ENCODE measurements at regions not wholly inside any gene's neighbourhood (a gene's known extent, or its start where the extent isn't known, plus 50 kb on each side); places are given as distances from the start of the nearest gene placed in this dataset.
"Not testable (repeated sequence)": the region's sequence is repeated elsewhere in the genome, so short reads cannot be mapped to it uniquely, and the experiment has no call there.

- Mint-ChIP-seq H3K27me3 (peaks cover 30 to 42% of the 10 kb centered on the region in 2 donors), H3K4me1 (ENCODE audit: low read depth in 2 of 2) (no peaks in the 10 kb centered on the region), H3K9me3 (no peaks in the 10 kb centered on the region), H3K4me3 (no peak overlapping the region), H3K27ac (no peak overlapping the region), H3K36me3 (no peaks in the 10 kb centered on the region)
- ATAC-seq (no peak), DNase-seq (ENCODE audit: low spot score) (no peak)
Observed at GRCh38 chr9:21715408-21715807, 87.0 kb upstream of the MTAP start.

DNA sequence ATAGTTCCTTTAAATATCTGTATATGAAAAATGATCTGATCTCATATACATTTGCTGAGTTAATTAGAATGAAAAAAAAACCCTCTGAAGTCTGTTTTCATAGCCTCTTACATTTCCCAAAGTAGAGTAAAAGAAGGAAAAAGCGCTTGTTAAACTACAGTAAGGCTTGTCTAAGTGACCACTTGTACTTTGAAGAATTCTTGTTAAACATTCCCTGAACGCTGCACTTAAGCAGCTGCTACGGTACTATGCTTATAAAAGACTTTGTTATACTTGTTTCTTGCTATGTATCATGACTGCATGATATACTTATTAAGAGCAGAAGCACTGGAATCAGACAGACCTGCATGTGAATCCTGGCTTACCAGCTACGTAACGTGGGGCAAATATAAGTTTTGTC is 81.7 kb upstream of the MTAP start:
- H3K27me3 Mint-ChIP-seq: peaks cover 42 to 66% of the 10 kb centered on the region in 2 donors
- no peak for ATAC-seq
- H3K36me3 Mint-ChIP-seq: no peaks in the 10 kb centered on the region
- DNase-seq (ENCODE audit: low spot score): no peak
- H3K27ac Mint-ChIP-seq: no peak overlapping the region
- no peaks in the 10 kb centered on the region for H3K9me3 Mint-ChIP-seq
- no peak overlapping the region for H3K4me3 Mint-ChIP-seq
- H3K4me1 Mint-ChIP-seq (ENCODE audit: low read depth in 2 of 2): no peaks in the 10 kb centered on the region

DNA sequence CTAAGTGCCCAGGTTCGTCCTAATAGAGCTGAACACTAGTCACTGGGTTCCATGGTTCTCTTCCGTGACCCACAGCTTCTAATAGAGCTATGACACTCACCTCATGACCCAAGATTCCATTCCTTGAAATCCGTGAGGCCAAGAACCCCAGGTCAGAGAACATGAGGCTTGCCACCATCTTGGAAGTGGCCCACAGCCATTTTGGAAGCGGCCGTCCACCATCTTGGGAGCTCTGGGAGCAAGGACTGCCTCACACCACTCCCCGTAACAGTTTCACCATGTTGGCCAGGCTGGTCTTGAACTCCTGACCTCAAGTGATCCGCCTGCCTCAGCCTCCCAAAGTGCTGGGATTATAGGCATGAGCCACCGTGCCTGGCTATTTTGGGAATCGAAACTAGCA is 75.0 kb upstream of the MTAP start:
- DNase-seq (ENCODE audit: low spot score); H3K36me3 Mint-ChIP-seq; H3K27ac Mint-ChIP-seq: not testable (repeated sequence)

DNA sequence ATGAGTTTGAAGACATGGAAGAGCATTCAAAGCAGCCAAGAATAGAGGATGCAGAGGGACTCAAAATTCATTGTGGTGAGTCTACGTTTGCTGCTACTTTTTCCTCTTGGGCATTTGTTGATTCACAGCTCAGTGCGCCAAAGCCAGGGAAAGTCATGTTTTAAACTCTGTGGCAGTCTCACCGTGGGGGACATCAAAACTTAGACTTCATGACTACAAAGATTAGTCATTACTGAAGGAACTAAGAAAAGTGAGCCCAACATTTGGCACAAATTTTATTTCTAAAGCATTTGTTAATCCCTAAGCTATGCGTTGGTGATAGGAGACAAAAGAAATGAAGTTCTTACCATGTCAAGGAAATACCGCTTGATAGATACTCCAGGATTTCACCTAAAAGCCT is 73.7 kb upstream of the MTAP start:
- H3K4me3 Mint-ChIP-seq: no peak overlapping the region
- peaks cover 21 to 49% of the 10 kb centered on the region in 2 donors for H3K27me3 Mint-ChIP-seq

More for the DNA sequence above, 75.0 kb upstream of the MTAP start:
- not testable (repeated sequence) for H3K4me1 Mint-ChIP-seq (ENCODE audit: low read depth in 2 of 2); ATAC-seq; H3K4me3 Mint-ChIP-seq; H3K9me3 Mint-ChIP-seq
- H3K27me3 Mint-ChIP-seq: peaks cover 17 to 46% of the 10 kb centered on the region in 2 donors

GRCh38 chr9:21729648-21730047 is 72.8 kb upstream of the MTAP start:
- Mint-ChIP-seq H3K27me3 (peaks cover 20 to 46% of the 10 kb centered on the region in 2 donors), H3K27ac (no peak overlapping the region), H3K4me3 (no peak overlapping the region), H3K36me3 (no peaks in the 10 kb centered on the region), H3K9me3 (no peaks in the 10 kb centered on the region), H3K4me1 (ENCODE audit: low read depth in 2 of 2) (no peaks in the 10 kb centered on the region)
- no peak for DNase-seq (ENCODE audit: low spot score)
- ATAC-seq: no peak

More for the DNA sequence above, 73.7 kb upstream of the MTAP start:
- Mint-ChIP-seq H3K27ac (no peak overlapping the region), H3K9me3 (no peaks in the 10 kb centered on the region), H3K36me3 (no peaks in the 10 kb centered on the region), H3K4me1 (ENCODE audit: low read depth in 2 of 2) (no peaks in the 10 kb centered on the region)
- ATAC-seq (no peak), DNase-seq (ENCODE audit: low spot score) (no peak)

- H3K9me3 Mint-ChIP-seq: no peaks in the 10 kb centered on the region
- ATAC-seq: no peak
- H3K27ac Mint-ChIP-seq: no peak overlapping the region
- no peak for DNase-seq (ENCODE audit: low spot score)
- H3K4me3 Mint-ChIP-seq: no peak overlapping the region
- H3K27me3 Mint-ChIP-seq: peaks cover 17 to 44% of the 10 kb centered on the region in 2 donors
- no peaks in the 10 kb centered on the region for H3K36me3 Mint-ChIP-seq
- no peaks in the 10 kb centered on the region for H3K4me1 Mint-ChIP-seq (ENCODE audit: low read depth in 2 of 2)
Observed at GRCh38 chr9:21730899-21731298, 71.5 kb upstream of the MTAP start.

DNA sequence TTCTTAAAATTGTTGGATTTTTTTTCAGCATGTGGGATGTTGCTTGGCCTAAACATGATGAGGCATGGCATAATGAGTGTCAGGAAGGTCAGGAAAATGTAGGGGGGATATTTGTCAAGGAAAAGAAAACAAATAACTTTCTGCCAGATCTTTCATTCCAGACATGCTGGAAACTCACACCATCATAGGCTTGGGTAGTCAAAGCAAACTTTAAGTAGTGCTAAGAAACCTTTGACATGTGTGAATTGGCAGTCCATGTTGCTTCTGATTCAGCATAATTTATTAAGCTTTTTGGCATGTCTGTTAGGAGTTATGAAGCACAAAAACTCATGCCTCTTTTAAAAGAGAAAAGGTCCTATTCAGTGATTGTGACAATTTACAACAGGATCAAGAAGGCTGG is 61.3 kb upstream of the MTAP start:
- Mint-ChIP-seq H3K27me3 (peaks cover 29 to 45% of the 10 kb centered on the region in 2 donors), H3K4me1 (ENCODE audit: low read depth in 2 of 2) (no peaks in the 10 kb centered on the region), H3K36me3 (no peaks in the 10 kb centered on the region), H3K9me3 (no peaks in the 10 kb centered on the region), H3K27ac (no peak overlapping the region), H3K4me3 (no peak overlapping the region)
- DNase-seq (ENCODE audit: low spot score) (no peak), ATAC-seq (no peak)

GRCh38 chr9:21744320-21744719 is 58.1 kb upstream of the MTAP start:
- ATAC-seq (no peak), DNase-seq (ENCODE audit: low spot score) (no peak)
- Mint-ChIP-seq H3K4me3 (no peak overlapping the region), H3K36me3 (no peaks in the 10 kb centered on the region), H3K9me3 (no peaks in the 10 kb centered on the region), H3K27ac (no peak overlapping the region), H3K27me3 (peaks cover 35 to 55% of the 10 kb centered on the region in 2 donors), H3K4me1 (ENCODE audit: low read depth in 2 of 2) (no peaks in the 10 kb centered on the region)

GRCh38 chr9:21744841-21745240 is 57.6 kb upstream of the MTAP start:
- ATAC-seq (no peak), DNase-seq (ENCODE audit: low spot score) (no peak)
- Mint-ChIP-seq H3K4me3 (no peak overlapping the region), H3K27ac (no peak overlapping the region), H3K4me1 (ENCODE audit: low read depth in 2 of 2) (no peaks in the 10 kb centered on the region), H3K27me3 (peaks cover 34 to 55% of the 10 kb centered on the region in 2 donors), H3K9me3 (no peaks in the 10 kb centered on the region), H3K36me3 (no peaks in the 10 kb centered on the region)

DNA sequence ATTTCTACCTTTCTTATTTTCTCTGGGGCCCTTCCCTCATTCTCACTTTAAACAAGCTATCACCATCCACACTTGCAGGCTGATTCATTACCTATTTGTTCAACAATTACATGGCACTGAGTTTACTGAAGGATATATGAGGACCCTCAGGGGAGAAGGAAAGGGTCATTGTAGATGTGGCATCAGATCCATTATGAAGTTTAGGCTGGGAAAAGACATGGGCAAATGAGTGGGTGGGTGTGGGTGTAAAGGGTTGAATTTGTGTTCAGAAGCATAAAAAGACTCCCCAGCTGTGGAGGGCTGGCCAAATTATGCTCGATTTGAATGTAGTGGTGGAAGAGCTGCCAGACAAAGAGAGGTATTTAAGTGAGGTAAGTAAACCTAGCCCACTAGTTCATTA is 55.9 kb upstream of the MTAP start:
- ATAC-seq: no peak
- H3K27me3 Mint-ChIP-seq: peaks cover 35 to 63% of the 10 kb centered on the region in 2 donors

GRCh38 chr9:21747175-21747574 is 55.3 kb upstream of the MTAP start:
- no peak overlapping the region for H3K27ac Mint-ChIP-seq
- no peak for DNase-seq (ENCODE audit: low spot score)
- no peaks in the 10 kb centered on the region for H3K4me1 Mint-ChIP-seq (ENCODE audit: low read depth in 2 of 2)
- no peak for ATAC-seq
- H3K36me3 Mint-ChIP-seq: no peaks in the 10 kb centered on the region
- H3K9me3 Mint-ChIP-seq: no peaks in the 10 kb centered on the region
- H3K27me3 Mint-ChIP-seq: peaks cover 34 to 63% of the 10 kb centered on the region in 2 donors
- H3K4me3 Mint-ChIP-seq: no peak overlapping the region

More for the DNA sequence above, 55.9 kb upstream of the MTAP start:
- H3K4me1 Mint-ChIP-seq (ENCODE audit: low read depth in 2 of 2): no peaks in the 10 kb centered on the region
- no peaks in the 10 kb centered on the region for H3K36me3 Mint-ChIP-seq
- no peak overlapping the region for H3K4me3 Mint-ChIP-seq
- no peaks in the 10 kb centered on the region for H3K9me3 Mint-ChIP-seq
- H3K27ac Mint-ChIP-seq: no peak overlapping the region
- no peak for DNase-seq (ENCODE audit: low spot score)

DNA sequence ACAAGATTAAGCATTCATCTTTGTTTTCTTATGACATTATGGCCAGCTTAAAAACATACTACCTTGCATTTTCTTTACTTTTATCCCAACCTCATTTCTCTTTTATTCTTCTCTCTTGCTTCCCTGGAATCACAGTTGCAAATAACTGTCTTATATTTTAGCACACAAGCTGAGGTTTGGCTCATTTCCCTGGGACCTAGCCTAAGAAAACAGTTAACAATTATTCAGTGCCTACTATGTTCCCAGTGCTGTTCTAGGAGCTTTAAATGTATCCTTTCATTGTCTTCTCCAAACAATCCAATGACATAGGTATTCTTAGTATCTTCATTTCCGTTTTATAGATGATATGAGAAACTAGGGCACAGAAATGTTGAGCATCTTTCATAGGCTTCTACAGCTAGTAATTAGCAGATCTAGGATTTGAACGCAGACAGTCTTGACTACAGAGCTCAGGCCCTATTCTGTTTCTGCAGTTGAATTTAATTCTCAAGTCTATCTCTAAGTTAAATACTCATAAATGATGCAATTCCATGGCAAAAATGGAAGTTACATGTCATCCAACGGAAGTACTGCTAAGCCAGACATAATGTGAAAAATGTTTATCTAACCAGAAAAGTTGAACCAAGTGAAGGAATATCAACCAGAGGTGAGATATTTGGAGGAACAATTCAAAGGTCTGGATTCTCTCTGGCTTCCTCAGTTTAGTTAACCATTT is 52.3 kb upstream of the MTAP start:
- H3K4me1 Mint-ChIP-seq (ENCODE audit: low read depth in 2 of 2): no peaks in the 10 kb centered on the region

GRCh38 chr9:21751998-21752397 is 50.4 kb upstream of the MTAP start:
- Mint-ChIP-seq H3K4me3 (no peak overlapping the region), H3K27ac (no peak overlapping the region), H3K9me3 (no peaks in the 10 kb centered on the region), H3K36me3 (no peaks in the 10 kb centered on the region), H3K4me1 (ENCODE audit: low read depth in 2 of 2) (no peaks in the 10 kb centered on the region), H3K27me3 (peaks cover 37 to 79% of the 10 kb centered on the region in 2 donors)
- no peak for DNase-seq (ENCODE audit: low spot score)
- no peak for ATAC-seq

More for the DNA sequence above, 52.3 kb upstream of the MTAP start:
- H3K27me3 Mint-ChIP-seq: peaks cover 32 to 76% of the 10 kb centered on the region in 2 donors
- no peak overlapping the region for H3K4me3 Mint-ChIP-seq
- no peaks in the 10 kb centered on the region for H3K9me3 Mint-ChIP-seq
- DNase-seq (ENCODE audit: low spot score) (no peak), ATAC-seq (no peak)
- H3K27ac Mint-ChIP-seq: no peak overlapping the region
- no peaks in the 10 kb centered on the region for H3K36me3 Mint-ChIP-seq

All from natural killer cell treated with Interleukin-12 subunit alpha and Interleukin-12 subunit beta and Interleukin-15 and Interleukin-18, amount 100 ng/mL, for 72 hours (primary cell).